ENCODE measurements at regions not wholly inside any gene's neighbourhood (a gene's known extent, or its start where the extent isn't known, plus 50 kb on each side); places are given as distances from the start of the nearest gene placed in this dataset.

DNA sequence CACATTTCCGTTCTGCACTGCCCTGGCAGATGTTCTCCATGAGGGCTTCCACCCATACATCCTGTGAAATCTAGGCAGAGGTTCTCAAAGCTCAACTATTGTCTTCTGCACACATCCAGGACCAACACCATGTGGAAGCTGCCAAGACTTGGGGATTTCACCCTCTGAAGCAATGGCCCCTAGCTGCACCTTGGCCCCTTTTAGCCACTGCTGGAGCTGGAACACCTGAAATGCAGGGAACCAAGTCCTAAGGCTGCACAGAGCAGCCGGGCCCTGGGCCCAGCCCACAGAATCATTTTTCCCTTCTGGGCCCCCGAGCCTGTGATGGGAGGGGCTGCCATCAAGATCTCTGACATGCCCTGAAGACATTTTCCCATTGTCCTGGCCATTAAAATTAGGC, 228.7 kb downstream of the ANXA1 start:
- TF ChIP-seq, protein P1, sequence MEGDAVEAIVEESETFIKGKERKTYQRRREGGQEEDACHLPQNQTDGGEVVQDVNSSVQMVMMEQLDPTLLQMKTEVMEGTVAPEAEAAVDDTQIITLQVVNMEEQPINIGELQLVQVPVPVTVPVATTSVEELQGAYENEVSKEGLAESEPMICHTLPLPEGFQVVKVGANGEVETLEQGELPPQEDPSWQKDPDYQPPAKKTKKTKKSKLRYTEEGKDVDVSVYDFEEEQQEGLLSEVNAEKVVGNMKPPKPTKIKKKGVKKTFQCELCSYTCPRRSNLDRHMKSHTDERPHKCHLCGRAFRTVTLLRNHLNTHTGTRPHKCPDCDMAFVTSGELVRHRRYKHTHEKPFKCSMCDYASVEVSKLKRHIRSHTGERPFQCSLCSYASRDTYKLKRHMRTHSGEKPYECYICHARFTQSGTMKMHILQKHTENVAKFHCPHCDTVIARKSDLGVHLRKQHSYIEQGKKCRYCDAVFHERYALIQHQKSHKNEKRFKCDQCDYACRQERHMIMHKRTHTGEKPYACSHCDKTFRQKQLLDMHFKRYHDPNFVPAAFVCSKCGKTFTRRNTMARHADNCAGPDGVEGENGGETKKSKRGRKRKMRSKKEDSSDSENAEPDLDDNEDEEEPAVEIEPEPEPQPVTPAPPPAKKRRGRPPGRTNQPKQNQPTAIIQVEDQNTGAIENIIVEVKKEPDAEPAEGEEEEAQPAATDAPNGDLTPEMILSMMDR (IDR thresholded peaks at IDR 0.05; ENCODE audit: low read length), result no peak
- TF ChIP-seq EZH2 (IDR thresholded peaks at IDR 0.05; ENCODE audit: borderline replicate concordance, low read length), result no peak
